Adipocyte (in vitro differentiated cells): ENCODE measurements at regions not wholly inside any gene's neighbourhood (a gene's known extent, or its start where the extent isn't known, plus 50 kb on each side); places are given as distances from the start of the nearest gene placed in this dataset.
"Not testable (repeated sequence)": the region's sequence is repeated elsewhere in the genome, so short reads cannot be mapped to it uniquely, and the experiment has no call there.

ENCODE experiments used
- DNase-seq: peaks from one replicate; pipeline ENCODE4 v3.0.0-alpha.2; 2015; ENCODE audit warnings: low read depth
- H3K27me3 ChIP-seq: replicated peaks from 2 replicates; pipeline ENCODE4 v1.7.0; 2013; ENCODE audit warnings: mild to moderate bottlenecking, low read length, moderate library complexity; ENCODE audit not compliant: control insufficient read depth, insufficient read depth
- H3K36me3 ChIP-seq: 2 replicates; pipeline ENCODE4 v1.7.0; 2013; ENCODE audit warnings: low read length, mild to moderate bottlenecking, moderate library complexity; ENCODE audit not compliant: control insufficient read depth, insufficient read depth, severe bottlenecking
- H3K4me1 ChIP-seq: 2 replicates; pipeline ENCODE4 v1.7.0; 2013; ENCODE audit warnings: mild to moderate bottlenecking, low read length, moderate library complexity; ENCODE audit not compliant: control insufficient read depth, insufficient read depth
- H3K4me3 ChIP-seq: 2 replicates; pipeline ENCODE4 v1.7.0; 2013; ENCODE audit warnings: mild to moderate bottlenecking, low read length, moderate library complexity
- H3K9ac ChIP-seq: 2 replicates; pipeline ENCODE4 v1.7.0; 2013; ENCODE audit warnings: mild to moderate bottlenecking, low read length, moderate library complexity
- H3K9me3 ChIP-seq: 2 replicates; pipeline ENCODE4 v1.7.0; 2013; ENCODE audit warnings: mild to moderate bottlenecking, low read length, moderate library complexity; ENCODE audit not compliant: control insufficient read depth

GRCh38 chr2:16932826-16933225 is 267.2 kb upstream of the CYRIA start:
- Histone ChIP-seq H3K4me3 (no peak overlapping the region), H3K36me3 (no peaks in the 10 kb centered on the region), H3K9ac (no peak overlapping the region), H3K9me3 (no peaks in the 10 kb centered on the region), H3K4me1 (no peaks in the 10 kb centered on the region), H3K27me3 (no peaks in the 10 kb centered on the region)
- DNase-seq: no peak

GRCh38 chr2:16931441-16931840 is 265.8 kb upstream of the CYRIA start:
- no peaks in the 10 kb centered on the region for H3K36me3 ChIP-seq
- no peaks in the 10 kb centered on the region for H3K27me3 ChIP-seq
- H3K9me3 ChIP-seq: no peaks in the 10 kb centered on the region
- H3K4me1 ChIP-seq: peaks cover 2% of the 10 kb centered on the region
- no peak overlapping the region for H3K9ac ChIP-seq
- no peak overlapping the region for H3K4me3 ChIP-seq
- no peak for DNase-seq

GRCh38 chr2:16927398-16927797 is 261.8 kb upstream of the CYRIA start:
- Histone ChIP-seq H3K36me3 (no peaks in the 10 kb centered on the region), H3K27me3 (no peaks in the 10 kb centered on the region), H3K9me3 (peaks cover 3% of the 10 kb centered on the region), H3K9ac (no peak overlapping the region), H3K4me3 (no peak overlapping the region), H3K4me1 (peaks cover 2% of the 10 kb centered on the region)
- no peak for DNase-seq

DNA sequence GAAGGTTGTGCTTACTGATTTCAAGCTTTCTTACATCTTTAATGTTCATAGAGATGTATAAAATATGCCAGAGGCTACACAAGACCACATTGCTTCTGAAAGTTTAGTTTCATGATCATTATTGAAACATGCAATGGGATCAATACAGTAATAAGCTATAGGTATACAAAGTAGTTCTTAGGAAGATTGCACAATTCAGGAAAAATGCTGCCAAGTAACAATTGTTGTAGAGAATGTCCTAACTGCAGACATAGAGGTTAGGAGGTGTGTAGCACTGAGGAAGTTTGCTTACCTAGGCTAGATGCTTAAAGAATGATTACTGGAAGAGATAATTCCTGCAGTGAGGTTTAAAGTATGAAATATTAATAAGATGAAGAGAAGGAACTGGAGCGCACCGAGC is 259.5 kb upstream of the CYRIA start:
- H3K4me3 ChIP-seq: no peak overlapping the region
- no peaks in the 10 kb centered on the region for H3K27me3 ChIP-seq
- H3K9ac ChIP-seq: no peak overlapping the region
- peaks cover 2% of the 10 kb centered on the region for H3K4me1 ChIP-seq
- no peaks in the 10 kb centered on the region for H3K36me3 ChIP-seq
- peaks cover 3% of the 10 kb centered on the region for H3K9me3 ChIP-seq
- DNase-seq: no peak

- not testable (repeated sequence) for H3K9ac ChIP-seq, H3K27me3 ChIP-seq, H3K4me1 ChIP-seq, H3K9me3 ChIP-seq, H3K36me3 ChIP-seq, H3K4me3 ChIP-seq, DNase-seq
These were observed 249.7 kb upstream of the CYRIA start for GRCh38 chr2:16915341-16915755.

GRCh38 chr2:16911746-16912145 is 246.1 kb upstream of the CYRIA start:
- no peak for DNase-seq
- Histone ChIP-seq H3K27me3 (no peaks in the 10 kb centered on the region), H3K4me3 (no peak overlapping the region), H3K36me3 (no peaks in the 10 kb centered on the region), H3K4me1 (no peaks in the 10 kb centered on the region), H3K9ac (no peak overlapping the region), H3K9me3 (no peaks in the 10 kb centered on the region)

- no peaks in the 10 kb centered on the region for H3K4me1 ChIP-seq
- H3K9ac ChIP-seq: no peak overlapping the region
- no peaks in the 10 kb centered on the region for H3K36me3 ChIP-seq
- no peaks in the 10 kb centered on the region for H3K27me3 ChIP-seq
- H3K4me3 ChIP-seq: no peak overlapping the region
- DNase-seq: no peak
- no peaks in the 10 kb centered on the region for H3K9me3 ChIP-seq
These were observed 243.0 kb upstream of the CYRIA start for GRCh38 chr2:16908656-16909055.

- no peak for DNase-seq
- Histone ChIP-seq H3K9ac (no peak overlapping the region), H3K27me3 (no peaks in the 10 kb centered on the region), H3K4me3 (no peak overlapping the region), H3K4me1 (no peaks in the 10 kb centered on the region), H3K36me3 (no peaks in the 10 kb centered on the region), H3K9me3 (no peaks in the 10 kb centered on the region)
These were observed 242.1 kb upstream of the CYRIA start for GRCh38 chr2:16907645-16908282.

GRCh38 chr2:16905325-16905724 is 239.7 kb upstream of the CYRIA start:
- DNase-seq, H3K9me3 ChIP-seq, H3K4me3 ChIP-seq: not testable (repeated sequence)

DNA sequence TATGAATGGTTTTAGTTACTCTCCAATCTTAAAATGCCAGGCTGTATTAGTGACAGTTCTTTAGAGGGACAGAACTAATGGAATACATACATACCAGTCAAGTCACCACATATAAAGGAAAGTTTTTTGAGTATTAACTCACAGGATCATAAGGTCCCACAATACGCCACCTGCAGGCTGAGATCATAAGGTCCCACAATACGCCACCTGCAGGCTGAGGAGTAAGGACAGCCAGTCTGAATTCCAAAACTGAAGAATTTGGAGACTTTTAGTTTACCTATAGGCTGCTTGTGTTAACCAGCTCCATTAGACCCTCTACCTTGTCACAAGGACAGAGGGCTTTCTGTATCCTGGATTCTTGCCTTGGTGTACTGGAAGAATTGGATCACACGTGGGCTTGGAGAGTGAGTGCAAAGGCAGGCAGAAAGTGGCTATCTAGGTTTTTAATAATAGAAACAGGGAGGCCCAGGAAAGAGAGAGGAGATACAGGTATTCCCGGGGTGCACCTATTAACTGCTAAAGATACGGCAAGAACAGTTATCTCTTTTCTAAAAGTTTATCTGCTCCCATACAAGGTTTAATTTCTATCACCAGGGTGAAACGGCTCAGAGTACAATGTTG is 234.9 kb upstream of the CYRIA start:
- Histone ChIP-seq H3K9ac (no peak overlapping the region), H3K4me3 (no peak overlapping the region), H3K36me3 (no peaks in the 10 kb centered on the region), H3K9me3 (no peaks in the 10 kb centered on the region), H3K4me1 (no peaks in the 10 kb centered on the region), H3K27me3 (no peaks in the 10 kb centered on the region)
- DNase-seq: no peak

More at GRCh38 chr2:16905325-16905724, 239.7 kb upstream of the CYRIA start:
- H3K4me1 ChIP-seq, H3K27me3 ChIP-seq, H3K9ac ChIP-seq, H3K36me3 ChIP-seq: not testable (repeated sequence)

DNA sequence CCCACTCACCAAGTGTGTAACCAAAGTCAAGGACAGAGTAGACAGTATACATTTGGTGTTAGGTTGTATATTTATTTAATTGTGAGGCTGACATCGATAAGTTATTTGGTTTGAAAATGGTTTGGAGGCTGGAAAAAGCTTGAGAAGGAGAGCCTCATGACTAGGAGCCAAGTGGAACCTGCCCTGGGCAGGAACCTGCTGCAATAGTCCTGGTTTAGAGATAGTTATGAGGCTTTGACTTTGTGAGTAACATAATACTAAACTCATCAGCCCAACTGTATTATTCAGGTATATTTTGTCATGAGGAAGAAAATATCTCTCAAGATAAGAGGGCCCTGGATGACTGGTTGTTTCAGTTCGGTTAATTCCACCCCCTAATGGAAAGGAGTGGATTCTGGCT is 234.3 kb upstream of the CYRIA start:
- Histone ChIP-seq H3K36me3 (no peaks in the 10 kb centered on the region), H3K9me3 (no peaks in the 10 kb centered on the region), H3K9ac (no peak overlapping the region), H3K27me3 (no peaks in the 10 kb centered on the region), H3K4me3 (no peak overlapping the region), H3K4me1 (no peaks in the 10 kb centered on the region)
- DNase-seq: no peak

DNA sequence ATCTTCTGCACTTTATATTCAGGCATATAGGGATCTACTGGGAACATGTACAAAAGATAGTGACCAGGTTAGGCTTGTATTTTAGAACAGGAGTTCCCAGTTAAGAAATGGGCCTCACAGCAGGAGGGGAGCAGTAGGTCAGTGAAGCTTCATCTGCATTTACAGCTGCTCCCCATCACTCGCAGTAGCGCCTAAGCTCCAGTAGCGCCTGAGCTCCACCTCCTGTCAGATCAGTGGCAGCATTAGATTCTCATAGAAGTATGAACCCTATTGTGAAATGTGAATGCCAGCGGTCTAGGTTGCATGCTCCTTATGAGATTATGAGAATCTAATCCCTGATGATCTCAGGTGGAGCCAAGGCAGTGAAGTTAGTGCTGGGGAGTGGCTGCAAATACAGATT is 224.4 kb upstream of the CYRIA start:
- no peaks in the 10 kb centered on the region for H3K27me3 ChIP-seq
- H3K9ac ChIP-seq: no peak overlapping the region
- no peak for DNase-seq
- H3K9me3 ChIP-seq: no peaks in the 10 kb centered on the region
- H3K36me3 ChIP-seq: no peaks in the 10 kb centered on the region
- H3K4me1 ChIP-seq: no peaks in the 10 kb centered on the region
- H3K4me3 ChIP-seq: no peak overlapping the region
